ENCODE measurements at regions not wholly inside any gene's neighbourhood (a gene's known extent, or its start where the extent isn't known, plus 50 kb on each side); places are given as distances from the start of the nearest gene placed in this dataset.

- no peaks in the 10 kb centered on the region for H3K9me3 ChIP-seq (ENCODE audit: control insufficient read depth in 2 of 2, low read length in 2 of 2)
- no peak overlapping the region for H3K27ac ChIP-seq (ENCODE audit: low read length)
- H3K27me3 ChIP-seq (ENCODE audit: control insufficient read depth in 1 of 2, insufficient read depth in 2 of 2, low read length in 2 of 2) = no peaks in the 10 kb centered on the region
- H3K36me3 ChIP-seq (ENCODE audit: control insufficient read depth in 2 of 2, insufficient read depth in 2 of 2, low read length in 2 of 2) = no peaks in the 10 kb centered on the region
- H3K4me3 ChIP-seq (ENCODE audit: low read length in 2 of 2) = no peak overlapping the region
- no peak overlapping the region for H3K9ac ChIP-seq (ENCODE audit: low read length in 2 of 2)
- H3K4me1 ChIP-seq (ENCODE audit: control insufficient read depth, insufficient read depth, low read length) = no peaks in the 10 kb centered on the region
Measured at GRCh38 chr12:88665071-88665470, 84.8 kb upstream of the KITLG start.

- H3K27ac ChIP-seq (ENCODE audit: low read length) = no peak overlapping the region
- no peaks in the 10 kb centered on the region for H3K4me1 ChIP-seq (ENCODE audit: control insufficient read depth, insufficient read depth, low read length)
- H3K4me3 ChIP-seq (ENCODE audit: low read length in 2 of 2) = no peak overlapping the region
- H3K27me3 ChIP-seq (ENCODE audit: control insufficient read depth in 1 of 2, insufficient read depth in 2 of 2, low read length in 2 of 2) = no peaks in the 10 kb centered on the region
- no peaks in the 10 kb centered on the region for H3K36me3 ChIP-seq (ENCODE audit: control insufficient read depth in 2 of 2, insufficient read depth in 2 of 2, low read length in 2 of 2)
- no peaks in the 10 kb centered on the region for H3K9me3 ChIP-seq (ENCODE audit: control insufficient read depth in 2 of 2, low read length in 2 of 2)
- no peak overlapping the region for H3K9ac ChIP-seq (ENCODE audit: low read length in 2 of 2)
Measured at GRCh38 chr12:88662961-88663360, 82.7 kb upstream of the KITLG start.

GRCh38 chr12:88662093-88662492, 81.8 kb upstream of the KITLG start:
- H3K4me3 ChIP-seq (ENCODE audit: low read length in 2 of 2) = no peak overlapping the region
- no peak overlapping the region for H3K27ac ChIP-seq (ENCODE audit: low read length)

GRCh38 chr12:88658009-88658408, 77.7 kb upstream of the KITLG start:
- H3K27ac ChIP-seq (ENCODE audit: low read length) = no peak overlapping the region
- no peaks in the 10 kb centered on the region for H3K27me3 ChIP-seq (ENCODE audit: control insufficient read depth in 1 of 2, insufficient read depth in 2 of 2, low read length in 2 of 2)
- H3K4me3 ChIP-seq (ENCODE audit: low read length in 2 of 2) = no peak overlapping the region
- no peaks in the 10 kb centered on the region for H3K9me3 ChIP-seq (ENCODE audit: control insufficient read depth in 2 of 2, low read length in 2 of 2)
- H3K36me3 ChIP-seq (ENCODE audit: control insufficient read depth in 2 of 2, insufficient read depth in 2 of 2, low read length in 2 of 2) = no peaks in the 10 kb centered on the region
- no peaks in the 10 kb centered on the region for H3K4me1 ChIP-seq (ENCODE audit: control insufficient read depth, insufficient read depth, low read length)
- no peak overlapping the region for H3K9ac ChIP-seq (ENCODE audit: low read length in 2 of 2)

More at GRCh38 chr12:88662093-88662492, 81.8 kb upstream of the KITLG start:
- Histone ChIP-seq H3K9ac (ENCODE audit: low read length in 2 of 2) (no peak overlapping the region), H3K9me3 (ENCODE audit: control insufficient read depth in 2 of 2, low read length in 2 of 2) (no peaks in the 10 kb centered on the region), H3K27me3 (ENCODE audit: control insufficient read depth in 1 of 2, insufficient read depth in 2 of 2, low read length in 2 of 2) (no peaks in the 10 kb centered on the region), H3K4me1 (ENCODE audit: control insufficient read depth, insufficient read depth, low read length) (no peaks in the 10 kb centered on the region), H3K36me3 (ENCODE audit: control insufficient read depth in 2 of 2, insufficient read depth in 2 of 2, low read length in 2 of 2) (no peaks in the 10 kb centered on the region)

GRCh38 chr12:88650715-88651114, 70.4 kb upstream of the KITLG start:
- H3K27me3 ChIP-seq (ENCODE audit: control insufficient read depth in 1 of 2, insufficient read depth in 2 of 2, low read length in 2 of 2) = no peaks in the 10 kb centered on the region
- no peaks in the 10 kb centered on the region for H3K9me3 ChIP-seq (ENCODE audit: control insufficient read depth in 2 of 2, low read length in 2 of 2)
- H3K27ac ChIP-seq (ENCODE audit: low read length) = no peak overlapping the region
- H3K4me3 ChIP-seq (ENCODE audit: low read length in 2 of 2) = no peak overlapping the region
- H3K4me1 ChIP-seq (ENCODE audit: control insufficient read depth, insufficient read depth, low read length) = no peaks in the 10 kb centered on the region
- no peaks in the 10 kb centered on the region for H3K36me3 ChIP-seq (ENCODE audit: control insufficient read depth in 2 of 2, insufficient read depth in 2 of 2, low read length in 2 of 2)
- H3K9ac ChIP-seq (ENCODE audit: low read length in 2 of 2) = no peak overlapping the region

- no peaks in the 10 kb centered on the region for H3K36me3 ChIP-seq (ENCODE audit: control insufficient read depth in 2 of 2, insufficient read depth in 2 of 2, low read length in 2 of 2)
- no peaks in the 10 kb centered on the region for H3K4me1 ChIP-seq (ENCODE audit: control insufficient read depth, insufficient read depth, low read length)
- H3K9me3 ChIP-seq (ENCODE audit: control insufficient read depth in 2 of 2, low read length in 2 of 2) = no peaks in the 10 kb centered on the region
- no peaks in the 10 kb centered on the region for H3K27me3 ChIP-seq (ENCODE audit: control insufficient read depth in 1 of 2, insufficient read depth in 2 of 2, low read length in 2 of 2)
- no peak overlapping the region for H3K4me3 ChIP-seq (ENCODE audit: low read length in 2 of 2)
- H3K9ac ChIP-seq (ENCODE audit: low read length in 2 of 2) = no peak overlapping the region
- no peak overlapping the region for H3K27ac ChIP-seq (ENCODE audit: low read length)
Measured at GRCh38 chr12:88648625-88649024, 68.4 kb upstream of the KITLG start.

- Histone ChIP-seq H3K36me3 (ENCODE audit: control insufficient read depth in 2 of 2, insufficient read depth in 2 of 2, low read length in 2 of 2) (no peaks in the 10 kb centered on the region), H3K4me3 (ENCODE audit: low read length in 2 of 2) (no peak overlapping the region), H3K27ac (ENCODE audit: low read length) (no peak overlapping the region), H3K4me1 (ENCODE audit: control insufficient read depth, insufficient read depth, low read length) (no peaks in the 10 kb centered on the region), H3K9ac (ENCODE audit: low read length in 2 of 2) (no peak overlapping the region), H3K9me3 (ENCODE audit: control insufficient read depth in 2 of 2, low read length in 2 of 2) (no peaks in the 10 kb centered on the region), H3K27me3 (ENCODE audit: control insufficient read depth in 1 of 2, insufficient read depth in 2 of 2, low read length in 2 of 2) (no peaks in the 10 kb centered on the region)
Measured at GRCh38 chr12:88646824-88647223, 66.6 kb upstream of the KITLG start.

GRCh38 chr12:88645816-88646215, 65.5 kb upstream of the KITLG start:
- no peak overlapping the region for H3K4me3 ChIP-seq (ENCODE audit: low read length in 2 of 2)
- H3K27ac ChIP-seq (ENCODE audit: low read length) = no peak overlapping the region
- H3K9ac ChIP-seq (ENCODE audit: low read length in 2 of 2) = no peak overlapping the region
- H3K36me3 ChIP-seq (ENCODE audit: control insufficient read depth in 2 of 2, insufficient read depth in 2 of 2, low read length in 2 of 2) = no peaks in the 10 kb centered on the region
- H3K4me1 ChIP-seq (ENCODE audit: control insufficient read depth, insufficient read depth, low read length) = no peaks in the 10 kb centered on the region
- H3K27me3 ChIP-seq (ENCODE audit: control insufficient read depth in 1 of 2, insufficient read depth in 2 of 2, low read length in 2 of 2) = no peaks in the 10 kb centered on the region
- H3K9me3 ChIP-seq (ENCODE audit: control insufficient read depth in 2 of 2, low read length in 2 of 2) = no peaks in the 10 kb centered on the region

- Histone ChIP-seq H3K4me1 (ENCODE audit: control insufficient read depth, insufficient read depth, low read length) (no peaks in the 10 kb centered on the region), H3K27me3 (ENCODE audit: control insufficient read depth in 1 of 2, insufficient read depth in 2 of 2, low read length in 2 of 2) (no peaks in the 10 kb centered on the region), H3K9ac (ENCODE audit: low read length in 2 of 2) (no peak overlapping the region), H3K36me3 (ENCODE audit: control insufficient read depth in 2 of 2, insufficient read depth in 2 of 2, low read length in 2 of 2) (no peaks in the 10 kb centered on the region), H3K9me3 (ENCODE audit: control insufficient read depth in 2 of 2, low read length in 2 of 2) (no peaks in the 10 kb centered on the region), H3K27ac (ENCODE audit: low read length) (no peak overlapping the region), H3K4me3 (ENCODE audit: low read length in 2 of 2) (no peak overlapping the region)
Measured at GRCh38 chr12:88644946-88645702, 64.9 kb upstream of the KITLG start.

GRCh38 chr12:88643685-88644084, 63.4 kb upstream of the KITLG start:
- Histone ChIP-seq H3K4me1 (ENCODE audit: control insufficient read depth, insufficient read depth, low read length) (peaks cover 7% of the 10 kb centered on the region), H3K9ac (ENCODE audit: low read length in 2 of 2) (no peak overlapping the region), H3K9me3 (ENCODE audit: control insufficient read depth in 2 of 2, low read length in 2 of 2) (no peaks in the 10 kb centered on the region), H3K27ac (ENCODE audit: low read length) (no peak overlapping the region), H3K36me3 (ENCODE audit: control insufficient read depth in 2 of 2, insufficient read depth in 2 of 2, low read length in 2 of 2) (no peaks in the 10 kb centered on the region), H3K4me3 (ENCODE audit: low read length in 2 of 2) (no peak overlapping the region), H3K27me3 (ENCODE audit: control insufficient read depth in 1 of 2, insufficient read depth in 2 of 2, low read length in 2 of 2) (no peaks in the 10 kb centered on the region)

GRCh38 chr12:88642675-88643431, 62.6 kb upstream of the KITLG start:
- no peak overlapping the region for H3K27ac ChIP-seq (ENCODE audit: low read length)
- no peaks in the 10 kb centered on the region for H3K27me3 ChIP-seq (ENCODE audit: control insufficient read depth in 1 of 2, insufficient read depth in 2 of 2, low read length in 2 of 2)
- no peaks in the 10 kb centered on the region for H3K36me3 ChIP-seq (ENCODE audit: control insufficient read depth in 2 of 2, insufficient read depth in 2 of 2, low read length in 2 of 2)
- no peaks in the 10 kb centered on the region for H3K9me3 ChIP-seq (ENCODE audit: control insufficient read depth in 2 of 2, low read length in 2 of 2)
- peaks cover 7% of the 10 kb centered on the region for H3K4me1 ChIP-seq (ENCODE audit: control insufficient read depth, insufficient read depth, low read length)
- no peak overlapping the region for H3K9ac ChIP-seq (ENCODE audit: low read length in 2 of 2)
- H3K4me3 ChIP-seq (ENCODE audit: low read length in 2 of 2) = no peak overlapping the region
